Caco-2 (cell line): ENCODE measurements at regions not wholly inside any gene's neighbourhood (a gene's known extent, or its start where the extent isn't known, plus 50 kb on each side); places are given as distances from the start of the nearest gene placed in this dataset.

Experiments
- BruUV-seq: library from RNA; stranded (reverse); fragments of 400-500 nt; replicated peaks from 2 replicates; lab custom pipeline; 2021; lab: Mats Ljungman, UMichigan
- CTCF ChIA-PET: fragments of 300-600 bp; sonication (Branson Sonifier 250); formaldehyde crosslinking; loops from one replicate; lab custom pipeline; 2022; ENCODE audit warnings: antibody characterized with exemption; lab: Charles Lee
- POLR2A ChIA-PET: fragments of 300-600 bp; sonication (Branson Sonifier 250); formaldehyde crosslinking; loops from one replicate; lab custom pipeline; 2022; ENCODE audit warnings: antibody characterized with exemption; lab: Charles Lee
- DNase-seq, 2 experiments: peaks; one replicate each; pipeline versions ENCODE4 v3.0.0 to v3.0.0-alpha.2; 2020 to 2022
- H3K27me3 ChIP-seq: replicated peaks from 2 replicates; pipeline ENCODE4 v1.6.0; 2011; ENCODE audit warnings: low read length; ENCODE audit not compliant: control insufficient read depth, insufficient read depth
- H3K36me3 ChIP-seq: 2 replicates; pipeline ENCODE4 v1.5.1; 2011; ENCODE audit warnings: low read length; ENCODE audit not compliant: control insufficient read depth, insufficient read depth
- H3K4me1 ChIP-seq: fragments of 250-450 bp; sonication (Bioruptor Pico); 2 replicates; pipeline ENCODE4 v1.5.1; 2020; ENCODE audit warnings: mild to moderate bottlenecking
- H3K4me3 ChIP-seq: 2 replicates; pipeline ENCODE4 v1.5.1; 2011; ENCODE audit warnings: low read depth, mild to moderate bottlenecking, control low read depth, low read length
- H3K9me3 ChIP-seq: fragments of 250-450 bp; sonication (Bioruptor Pico); 2 replicates; pipeline ENCODE4 v1.5.1; 2020; ENCODE audit warnings: mild to moderate bottlenecking, moderate library complexity
- H3K27ac Mint-ChIP-seq: one replicate; pipeline ENCODE4 v1.8.0; 2022; ENCODE audit warnings: mixed read lengths; ENCODE audit not compliant: unreplicated experiment
- H3K27me3 Mint-ChIP-seq: one replicate; pipeline ENCODE4 v1.8.0; 2022; ENCODE audit warnings: mixed read lengths; ENCODE audit not compliant: insufficient read depth, unreplicated experiment
- H3K36me3 Mint-ChIP-seq: one replicate; pipeline ENCODE4 v1.8.0; 2022; ENCODE audit warnings: mild to moderate bottlenecking, mixed read lengths; ENCODE audit not compliant: insufficient read depth, unreplicated experiment
- H3K4me1 Mint-ChIP-seq: one replicate; pipeline ENCODE4 v1.8.0; 2022; ENCODE audit warnings: low read depth, mixed read lengths; ENCODE audit not compliant: unreplicated experiment
- H3K4me3 Mint-ChIP-seq: one replicate; pipeline ENCODE4 v1.8.0; 2022; ENCODE audit warnings: mild to moderate bottlenecking, moderate library complexity, mixed read lengths; ENCODE audit not compliant: unreplicated experiment
- H3K9me3 Mint-ChIP-seq: one replicate; pipeline ENCODE4 v1.8.0; 2022; ENCODE audit warnings: mixed read lengths; ENCODE audit not compliant: unreplicated experiment
- intact Hi-C: fragments of 100-400 bp; cut with micrococcal nuclease; formaldehyde crosslinking; loops from one replicate; pipeline ENCODE4 v1.10.0; 2022; ENCODE audit not compliant: unreplicated experiment
- TF ChIP-seq, protein P1 (sequence below), 2 experiments: fragments of 200-600 bp in 1 of 2; IDR thresholded peaks; 1 replicate in 1 of 2; 2 replicates in 1 of 2; pipeline versions ENCODE4 v1.5.1 to v1.8.0; 2011 to 2022; ENCODE audit warnings: antibody characterized with exemption in 1 of 2, control low read depth in 1 of 2, inconsistent platforms in 1 of 2, low read depth in 1 of 2, low read length in 1 of 2, mild to moderate bottlenecking in 1 of 2, moderate library complexity in 1 of 2; ENCODE audit not compliant: insufficient read depth in 1 of 2, severe bottlenecking in 1 of 2, unreplicated experiment in 1 of 2

DNA sequence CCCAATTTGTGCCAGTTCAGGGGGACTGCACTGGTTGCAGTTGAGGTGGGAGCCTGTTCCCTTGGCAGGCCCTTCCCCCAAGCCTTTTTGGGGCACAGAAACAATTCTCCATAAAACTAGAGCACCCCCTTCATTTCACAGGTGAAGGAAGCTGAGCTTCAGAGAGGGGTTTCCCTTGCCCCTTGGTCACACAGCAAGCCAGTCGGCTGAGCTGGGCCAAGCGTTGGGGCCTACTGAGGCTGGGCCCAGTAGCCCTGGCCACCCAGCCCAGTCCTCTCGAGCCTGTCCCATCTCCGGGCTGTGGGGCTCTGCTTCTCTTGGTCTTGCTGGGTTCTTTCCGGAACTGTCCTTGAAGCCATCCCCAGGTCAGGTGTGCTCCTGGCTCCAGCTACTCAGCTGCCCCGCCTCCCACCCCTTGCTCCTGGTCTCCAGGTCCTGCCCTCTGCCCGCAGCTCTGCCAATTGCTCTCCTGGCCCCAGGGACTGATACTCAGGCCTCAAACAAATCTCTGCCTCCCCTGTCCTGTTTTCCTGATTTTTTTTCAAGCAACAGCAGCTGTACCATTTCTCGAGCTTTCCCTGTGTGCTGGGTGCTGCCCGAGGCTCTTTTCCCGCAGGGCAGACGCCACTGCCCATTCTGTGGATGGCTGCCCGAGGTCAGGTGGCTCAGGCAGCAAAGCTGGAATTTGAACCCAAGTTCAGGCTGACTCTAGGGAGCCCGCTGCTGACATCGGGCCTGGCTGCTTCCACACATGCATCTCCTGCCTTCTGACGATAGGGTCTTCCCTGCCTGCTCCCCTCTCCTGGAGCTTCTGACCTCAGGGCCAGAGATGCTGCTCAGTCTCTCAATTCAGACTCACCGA lies 87.4 kb upstream of the NKD1 start:
- H3K4me1 ChIP-seq, result peaks cover 51% of the 10 kb centered on the region
- H3K27me3 Mint-ChIP-seq, result no peaks in the 10 kb centered on the region
- no peak overlapping the region for H3K4me3 Mint-ChIP-seq
- H3K9me3 ChIP-seq, result no peaks in the 10 kb centered on the region
- H3K9me3 Mint-ChIP-seq, result no peaks in the 10 kb centered on the region
- H3K4me3 ChIP-seq, result no peak overlapping the region
- POLR2A ChIA-PET, result no interaction called here
- no peaks in the 10 kb centered on the region for H3K36me3 Mint-ChIP-seq
- no TSS peak for BruUV-seq
- intact Hi-C loops, result no loop called here
- peak in 1 of 2 experiments; percentile 31 for DNase-seq
- TF ChIP-seq, protein P1, sequence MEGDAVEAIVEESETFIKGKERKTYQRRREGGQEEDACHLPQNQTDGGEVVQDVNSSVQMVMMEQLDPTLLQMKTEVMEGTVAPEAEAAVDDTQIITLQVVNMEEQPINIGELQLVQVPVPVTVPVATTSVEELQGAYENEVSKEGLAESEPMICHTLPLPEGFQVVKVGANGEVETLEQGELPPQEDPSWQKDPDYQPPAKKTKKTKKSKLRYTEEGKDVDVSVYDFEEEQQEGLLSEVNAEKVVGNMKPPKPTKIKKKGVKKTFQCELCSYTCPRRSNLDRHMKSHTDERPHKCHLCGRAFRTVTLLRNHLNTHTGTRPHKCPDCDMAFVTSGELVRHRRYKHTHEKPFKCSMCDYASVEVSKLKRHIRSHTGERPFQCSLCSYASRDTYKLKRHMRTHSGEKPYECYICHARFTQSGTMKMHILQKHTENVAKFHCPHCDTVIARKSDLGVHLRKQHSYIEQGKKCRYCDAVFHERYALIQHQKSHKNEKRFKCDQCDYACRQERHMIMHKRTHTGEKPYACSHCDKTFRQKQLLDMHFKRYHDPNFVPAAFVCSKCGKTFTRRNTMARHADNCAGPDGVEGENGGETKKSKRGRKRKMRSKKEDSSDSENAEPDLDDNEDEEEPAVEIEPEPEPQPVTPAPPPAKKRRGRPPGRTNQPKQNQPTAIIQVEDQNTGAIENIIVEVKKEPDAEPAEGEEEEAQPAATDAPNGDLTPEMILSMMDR (IDR thresholded peaks at IDR 0.05; ENCODE audit: insufficient read depth in 1 of 2, low read depth in 1 of 2, low read length in 1 of 2, severe bottlenecking in 1 of 2, unreplicated experiment in 1 of 2), result no peak
- H3K4me1 Mint-ChIP-seq, result peaks cover 26% of the 10 kb centered on the region
- CTCF ChIA-PET, result no interaction called here
- H3K36me3 ChIP-seq, result no peaks in the 10 kb centered on the region
- no peaks in the 10 kb centered on the region for H3K27me3 ChIP-seq
- H3K27ac Mint-ChIP-seq, result peak overlapping the region; percentile 15

DNA sequence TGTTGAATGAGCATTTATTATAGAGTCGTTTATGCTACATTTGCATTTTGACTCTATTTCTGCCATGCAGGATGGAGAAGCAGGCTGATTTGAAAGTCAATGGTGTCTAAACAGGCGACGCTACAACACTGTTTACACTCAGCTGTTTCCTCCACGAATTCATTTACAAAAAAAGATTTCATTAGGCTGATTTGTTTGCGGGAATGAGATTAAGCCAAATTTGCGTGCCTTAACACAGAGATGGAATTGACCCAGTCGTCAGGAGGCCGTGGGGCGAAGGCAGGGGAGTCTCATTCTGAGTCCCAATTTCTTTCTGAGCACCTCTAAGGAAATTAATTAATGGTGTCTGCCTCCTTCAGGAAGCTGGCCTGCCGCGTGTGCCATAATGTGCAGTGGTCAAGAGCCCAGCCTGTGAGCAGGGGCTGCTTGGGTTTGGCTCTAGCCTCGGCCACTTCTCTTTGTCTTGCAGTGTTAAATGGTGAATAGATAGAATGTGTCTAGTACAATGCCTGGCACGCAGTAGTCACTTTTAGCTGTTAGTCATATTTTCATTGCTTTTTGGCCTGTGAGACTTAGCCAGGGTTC lies 88.6 kb upstream of the NKD1 start:
- H3K4me1 Mint-ChIP-seq, result peaks cover 26% of the 10 kb centered on the region
- DNase-seq, result no peak
- Histone ChIP-seq H3K4me1 (peaks cover 41% of the 10 kb centered on the region), H3K27me3 (no peaks in the 10 kb centered on the region), H3K9me3 (no peaks in the 10 kb centered on the region), H3K4me3 (no peak overlapping the region), H3K36me3 (no peaks in the 10 kb centered on the region)
- TF ChIP-seq, protein P1 (IDR thresholded peaks at IDR 0.05; ENCODE audit: insufficient read depth in 1 of 2, low read depth in 1 of 2, low read length in 1 of 2, severe bottlenecking in 1 of 2, unreplicated experiment in 1 of 2), result no peak
- ChIA-PET CTCF (no interaction called here), POLR2A (no interaction called here)
- H3K9me3 Mint-ChIP-seq, result no peaks in the 10 kb centered on the region
- no peak overlapping the region for H3K27ac Mint-ChIP-seq
- no peak overlapping the region for H3K4me3 Mint-ChIP-seq
- H3K36me3 Mint-ChIP-seq, result no peaks in the 10 kb centered on the region
- H3K27me3 Mint-ChIP-seq, result no peaks in the 10 kb centered on the region
- no TSS peak for BruUV-seq
- intact Hi-C loops, result no loop called here

DNA sequence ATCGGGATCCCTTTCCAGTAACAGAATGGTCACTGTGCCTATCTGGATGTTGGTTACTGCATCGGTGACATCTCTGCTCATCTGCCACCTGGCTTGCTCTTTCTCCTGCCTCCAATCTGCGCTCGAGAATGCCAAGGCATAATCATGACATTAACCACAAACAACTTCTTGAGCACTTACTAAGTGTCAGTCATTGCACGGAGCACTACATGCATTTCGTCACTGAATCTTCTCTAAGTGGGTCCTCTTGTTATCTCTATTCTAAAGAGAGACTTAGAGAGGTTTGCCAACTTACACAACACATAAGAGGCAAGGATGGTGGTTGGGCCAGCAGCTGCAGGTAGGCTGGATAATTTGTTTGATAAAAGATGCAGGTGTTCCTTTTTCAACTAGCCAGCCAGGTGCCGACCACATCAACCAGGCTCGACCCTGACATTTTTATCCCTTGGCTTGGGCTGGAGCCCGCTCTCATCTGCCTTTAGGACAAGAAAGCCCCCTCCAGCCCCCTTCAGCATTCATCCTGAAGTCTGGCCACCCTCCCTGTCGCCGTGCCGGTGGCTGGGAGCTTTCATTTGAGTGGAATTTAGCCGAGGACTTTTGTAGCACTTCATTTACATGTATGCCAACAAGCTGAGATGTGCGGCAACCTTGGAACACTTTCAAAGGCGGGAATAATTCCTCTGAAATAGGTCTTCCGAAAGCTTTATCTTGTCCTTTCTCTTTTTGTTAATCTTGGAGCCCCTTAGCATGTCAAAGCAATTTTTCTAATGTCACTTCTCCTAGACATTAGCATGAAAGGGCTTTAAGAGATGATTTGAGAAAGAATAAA lies 89.3 kb upstream of the NKD1 start:
- Histone ChIP-seq H3K4me1 (peaks cover 34% of the 10 kb centered on the region), H3K4me3 (no peak overlapping the region), H3K27me3 (no peaks in the 10 kb centered on the region), H3K9me3 (no peaks in the 10 kb centered on the region), H3K36me3 (no peaks in the 10 kb centered on the region)
- TF ChIP-seq, protein P1 (IDR thresholded peaks at IDR 0.05; ENCODE audit: insufficient read depth in 1 of 2, low read depth in 1 of 2, low read length in 1 of 2, severe bottlenecking in 1 of 2, unreplicated experiment in 1 of 2), result no peak
- no peaks in the 10 kb centered on the region for H3K27me3 Mint-ChIP-seq
- no peaks in the 10 kb centered on the region for H3K9me3 Mint-ChIP-seq
- POLR2A ChIA-PET, result no interaction called here
- H3K4me3 Mint-ChIP-seq, result no peak overlapping the region
- DNase-seq, result no peak
- H3K4me1 Mint-ChIP-seq, result peaks cover 20% of the 10 kb centered on the region
- no TSS peak for BruUV-seq
- CTCF ChIA-PET, result no interaction called here
- H3K36me3 Mint-ChIP-seq, result no peaks in the 10 kb centered on the region
- intact Hi-C loops, result no loop called here
- H3K27ac Mint-ChIP-seq, result no peak overlapping the region
